ENCODE measurements at regions not wholly inside any gene's neighbourhood (a gene's known extent, or its start where the extent isn't known, plus 50 kb on each side); places are given as distances from the start of the nearest gene placed in this dataset.

GRCh38 chr2:134107402-134107801, 146.5 kb upstream of the MGAT5 start:
- Histone ChIP-seq H3K27me3 (ENCODE audit: control insufficient read depth in 2 of 2, insufficient read depth in 1 of 2, low read length in 1 of 2) (peaks cover 0 to 3% of the 10 kb centered on the region in 2 donors), H3K36me3 (ENCODE audit: control insufficient read depth in 2 of 2, insufficient read depth in 2 of 2, low read length in 1 of 2) (no peaks in the 10 kb centered on the region), H3K4me1 (ENCODE audit: control insufficient read depth in 2 of 2, insufficient read depth in 2 of 2, low read length in 2 of 2) (no peaks in the 10 kb centered on the region), H3K27ac (ENCODE audit: low read depth in 1 of 2, low read length in 1 of 2) (no peak overlapping the region), H3K9me3 (ENCODE audit: control insufficient read depth in 2 of 2, insufficient read depth in 1 of 2, low read length in 1 of 2) (peaks cover 0 to 18% of the 10 kb centered on the region in 2 donors), H3K4me3 (ENCODE audit: low read length in 2 of 2) (no peak overlapping the region)
- no peak for DNase-seq (ENCODE audit: low read depth in 6 of 9, low spot score in 9 of 9)
- 96% methylated on average over 3 of the region's 3 CpGs for WGBS

GRCh38 chr2:134108113-134108512, 145.8 kb upstream of the MGAT5 start:
- peaks cover 0 to 18% of the 10 kb centered on the region in 2 donors for H3K9me3 ChIP-seq (ENCODE audit: control insufficient read depth in 2 of 2, insufficient read depth in 1 of 2, low read length in 1 of 2)
- H3K27ac ChIP-seq (ENCODE audit: low read depth in 1 of 2, low read length in 1 of 2): no peak overlapping the region
- no peaks in the 10 kb centered on the region for H3K36me3 ChIP-seq (ENCODE audit: control insufficient read depth in 2 of 2, insufficient read depth in 2 of 2, low read length in 1 of 2)
- no peak for DNase-seq (ENCODE audit: low read depth in 6 of 9, low spot score in 9 of 9)
- peaks cover 0 to 3% of the 10 kb centered on the region in 2 donors for H3K27me3 ChIP-seq (ENCODE audit: control insufficient read depth in 2 of 2, insufficient read depth in 1 of 2, low read length in 1 of 2)
- no peaks in the 10 kb centered on the region for H3K4me1 ChIP-seq (ENCODE audit: control insufficient read depth in 2 of 2, insufficient read depth in 2 of 2, low read length in 2 of 2)
- 67% methylated on average over 4 of the region's 4 CpGs for WGBS
- no peak overlapping the region for H3K4me3 ChIP-seq (ENCODE audit: low read length in 2 of 2)

DNA sequence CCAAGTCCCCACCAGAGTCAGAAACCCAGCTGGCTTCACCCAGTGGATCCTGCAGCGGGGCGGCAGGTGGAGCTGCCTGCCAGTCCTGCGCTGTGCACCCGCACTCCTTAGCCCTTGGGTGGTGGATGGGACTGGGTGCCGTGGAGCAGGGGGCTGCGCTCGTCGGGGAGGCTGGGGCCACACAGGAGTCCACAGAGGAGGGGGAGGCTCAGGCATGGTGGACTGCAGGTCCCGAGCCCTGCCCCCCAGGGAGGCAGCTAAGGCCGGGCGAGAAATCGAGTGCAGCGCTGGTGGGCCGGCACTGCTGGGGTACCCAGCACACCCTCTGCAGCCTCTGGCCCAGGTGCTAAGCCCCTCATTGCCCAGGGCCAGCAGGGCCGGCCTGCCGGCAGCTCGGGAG, 144.6 kb upstream of the MGAT5 start:
- H3K27me3 ChIP-seq (ENCODE audit: control insufficient read depth in 2 of 2, insufficient read depth in 1 of 2, low read length in 1 of 2): no peaks in the 10 kb centered on the region
- H3K36me3 ChIP-seq (ENCODE audit: control insufficient read depth in 2 of 2, insufficient read depth in 2 of 2, low read length in 1 of 2): no peaks in the 10 kb centered on the region
- WGBS: 98% methylated on average over 17 of the region's 17 CpGs
- no peaks in the 10 kb centered on the region for H3K4me1 ChIP-seq (ENCODE audit: control insufficient read depth in 2 of 2, insufficient read depth in 2 of 2, low read length in 2 of 2)
- DNase-seq (ENCODE audit: low read depth in 6 of 9, low spot score in 9 of 9): no peak
- no peak overlapping the region for H3K27ac ChIP-seq (ENCODE audit: low read depth in 1 of 2, low read length in 1 of 2)
- no peak overlapping the region for H3K4me3 ChIP-seq (ENCODE audit: low read length in 2 of 2)
- peaks cover 0 to 18% of the 10 kb centered on the region in 2 donors for H3K9me3 ChIP-seq (ENCODE audit: control insufficient read depth in 2 of 2, insufficient read depth in 1 of 2, low read length in 1 of 2)

- Histone ChIP-seq H3K27ac (ENCODE audit: low read depth in 1 of 2, low read length in 1 of 2) (no peak overlapping the region), H3K9me3 (ENCODE audit: control insufficient read depth in 2 of 2, insufficient read depth in 1 of 2, low read length in 1 of 2) (peaks cover 0 to 18% of the 10 kb centered on the region in 2 donors), H3K4me1 (ENCODE audit: control insufficient read depth in 2 of 2, insufficient read depth in 2 of 2, low read length in 2 of 2) (no peaks in the 10 kb centered on the region), H3K4me3 (ENCODE audit: low read length in 2 of 2) (no peak overlapping the region), H3K27me3 (ENCODE audit: control insufficient read depth in 2 of 2, insufficient read depth in 1 of 2, low read length in 1 of 2) (no peaks in the 10 kb centered on the region), H3K36me3 (ENCODE audit: control insufficient read depth in 2 of 2, insufficient read depth in 2 of 2, low read length in 1 of 2) (no peaks in the 10 kb centered on the region)
- DNase-seq (ENCODE audit: low read depth in 6 of 9, low spot score in 9 of 9): no peak
- 93% methylated on average over 13 of the region's 13 CpGs for WGBS
These were observed 144.1 kb upstream of the MGAT5 start for GRCh38 chr2:134109725-134110124.

GRCh38 chr2:134110532-134110931, 143.3 kb upstream of the MGAT5 start:
- H3K9me3 ChIP-seq (ENCODE audit: control insufficient read depth in 2 of 2, insufficient read depth in 1 of 2, low read length in 1 of 2): peaks cover 0 to 18% of the 10 kb centered on the region in 2 donors
- no peaks in the 10 kb centered on the region for H3K4me1 ChIP-seq (ENCODE audit: control insufficient read depth in 2 of 2, insufficient read depth in 2 of 2, low read length in 2 of 2)
- no peak overlapping the region for H3K4me3 ChIP-seq (ENCODE audit: low read length in 2 of 2)
- WGBS: 97% methylated on average over 3 of the region's 3 CpGs
- H3K27ac ChIP-seq (ENCODE audit: low read depth in 1 of 2, low read length in 1 of 2): no peak overlapping the region
- no peaks in the 10 kb centered on the region for H3K27me3 ChIP-seq (ENCODE audit: control insufficient read depth in 2 of 2, insufficient read depth in 1 of 2, low read length in 1 of 2)
- no peak for DNase-seq (ENCODE audit: low read depth in 6 of 9, low spot score in 9 of 9)
- H3K36me3 ChIP-seq (ENCODE audit: control insufficient read depth in 2 of 2, insufficient read depth in 2 of 2, low read length in 1 of 2): no peaks in the 10 kb centered on the region

DNA sequence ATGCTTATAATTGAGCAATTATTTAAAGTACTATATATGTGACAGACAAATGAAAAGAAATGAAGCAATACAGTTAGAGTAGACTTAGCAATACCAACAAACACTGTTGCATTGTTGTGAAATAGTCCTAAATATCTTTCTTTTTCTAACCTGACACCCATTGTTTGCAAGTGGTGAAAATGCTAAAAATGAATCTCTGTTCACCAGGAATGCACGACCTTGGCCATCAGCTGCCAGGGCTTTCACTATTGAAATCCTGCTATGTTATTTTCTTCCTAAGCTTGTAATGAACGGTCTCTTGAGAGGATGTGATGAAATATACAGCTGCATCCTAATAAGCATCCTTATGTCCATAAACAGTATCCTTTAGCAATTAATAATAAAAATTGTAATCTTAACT, 136.2 kb upstream of the MGAT5 start:
- H3K36me3 ChIP-seq (ENCODE audit: control insufficient read depth in 2 of 2, insufficient read depth in 2 of 2, low read length in 1 of 2): no peaks in the 10 kb centered on the region
- no peak for DNase-seq (ENCODE audit: low read depth in 6 of 9, low spot score in 9 of 9)
- no peak overlapping the region for H3K27ac ChIP-seq (ENCODE audit: low read depth in 1 of 2, low read length in 1 of 2)
- no peak overlapping the region for H3K4me3 ChIP-seq (ENCODE audit: low read length in 2 of 2)
- no peaks in the 10 kb centered on the region for H3K27me3 ChIP-seq (ENCODE audit: control insufficient read depth in 2 of 2, insufficient read depth in 1 of 2, low read length in 1 of 2)
- WGBS: 42% methylated on average over 2 of the region's 2 CpGs
- H3K9me3 ChIP-seq (ENCODE audit: control insufficient read depth in 2 of 2, insufficient read depth in 1 of 2, low read length in 1 of 2): no peaks in the 10 kb centered on the region
- H3K4me1 ChIP-seq (ENCODE audit: control insufficient read depth in 2 of 2, insufficient read depth in 2 of 2, low read length in 2 of 2): peaks cover 20 to 28% of the 10 kb centered on the region in 2 donors

DNA sequence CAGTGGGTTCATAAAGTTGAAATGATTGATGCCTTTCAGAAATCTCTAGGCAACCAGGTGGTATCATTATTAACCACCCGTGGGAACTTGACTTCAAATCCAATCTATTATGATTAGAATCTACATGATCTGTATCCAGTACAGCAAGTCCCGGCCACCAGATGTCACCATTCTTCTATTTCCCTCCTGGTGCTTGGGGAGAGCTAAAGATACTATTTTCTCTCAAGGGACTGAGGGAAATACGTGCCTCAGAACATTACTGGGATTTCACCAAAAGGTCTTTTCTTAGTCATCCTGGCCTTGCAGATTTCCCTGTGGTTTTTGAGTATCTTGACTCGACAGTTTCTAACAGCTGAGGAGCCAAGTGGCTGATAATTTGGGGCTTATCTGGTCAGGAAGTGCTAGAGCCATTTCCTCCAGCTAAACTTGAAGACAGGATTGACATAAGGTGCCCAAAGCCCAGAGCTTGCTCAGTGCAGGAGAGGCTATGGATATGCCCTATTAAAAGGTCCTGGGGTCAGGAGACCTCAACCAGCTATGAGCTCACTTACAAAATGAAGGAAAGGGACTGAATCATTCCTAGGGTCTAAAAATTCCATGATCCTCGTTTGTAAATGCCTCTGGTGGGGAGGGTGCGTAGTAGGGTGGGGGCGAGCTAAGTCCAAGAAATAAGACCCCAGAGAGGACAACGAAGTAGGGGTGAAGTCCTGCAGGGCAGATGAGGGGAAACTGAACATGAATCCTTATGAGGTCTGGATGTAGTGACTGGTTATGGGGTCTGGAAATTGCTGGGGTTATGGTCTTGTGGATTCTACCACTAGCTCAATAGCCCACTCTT, 135.4 kb upstream of the MGAT5 start:
- Histone ChIP-seq H3K27me3 (ENCODE audit: control insufficient read depth in 2 of 2, insufficient read depth in 1 of 2, low read length in 1 of 2) (no peaks in the 10 kb centered on the region), H3K9me3 (ENCODE audit: control insufficient read depth in 2 of 2, insufficient read depth in 1 of 2, low read length in 1 of 2) (no peaks in the 10 kb centered on the region), H3K4me3 (ENCODE audit: low read length in 2 of 2) (no peak overlapping the region), H3K27ac (ENCODE audit: low read depth in 1 of 2, low read length in 1 of 2) (no peak overlapping the region), H3K36me3 (ENCODE audit: control insufficient read depth in 2 of 2, insufficient read depth in 2 of 2, low read length in 1 of 2) (no peaks in the 10 kb centered on the region), H3K4me1 (ENCODE audit: control insufficient read depth in 2 of 2, insufficient read depth in 2 of 2, low read length in 2 of 2) (peaks cover 20 to 37% of the 10 kb centered on the region in 2 donors)
- DNase-seq (ENCODE audit: low read depth in 6 of 9, low spot score in 9 of 9): peak; percentile 59 to 93 (median 82)
- 36% methylated on average over 8 of the region's 8 CpGs for WGBS

DNA sequence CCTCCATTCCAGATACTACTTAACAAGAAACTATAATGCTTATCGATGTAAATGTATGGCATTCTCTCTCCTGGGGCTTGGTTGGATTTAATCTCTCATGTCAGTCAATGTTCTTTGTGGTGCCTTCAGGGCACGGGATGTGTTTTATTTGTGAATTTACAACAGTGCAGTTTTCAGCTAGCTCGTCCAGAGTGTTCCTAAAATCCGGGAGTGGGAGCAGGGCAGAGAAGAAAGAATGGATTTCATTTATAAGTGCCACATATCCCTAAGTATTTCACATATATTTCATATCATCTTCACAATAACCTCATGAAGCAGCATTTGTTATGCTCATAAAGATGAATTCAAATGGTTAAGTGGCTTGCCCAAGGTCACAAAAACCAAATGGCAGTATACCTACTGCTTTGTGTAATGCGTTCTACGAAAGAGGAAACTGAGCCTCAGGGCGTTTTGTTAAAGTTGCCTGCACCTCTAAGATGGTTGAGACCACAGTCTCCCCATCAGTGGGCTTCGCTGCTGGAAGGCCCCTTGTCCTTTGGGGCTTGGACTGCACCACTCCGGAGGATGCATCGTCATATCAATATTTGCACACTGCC, 134.7 kb upstream of the MGAT5 start:
- Histone ChIP-seq H3K4me1 (ENCODE audit: control insufficient read depth in 2 of 2, insufficient read depth in 2 of 2, low read length in 2 of 2) (peaks cover 20 to 43% of the 10 kb centered on the region in 2 donors), H3K4me3 (ENCODE audit: low read length in 2 of 2) (peak overlapping the region; percentile 75 to 95), H3K27me3 (ENCODE audit: control insufficient read depth in 2 of 2, insufficient read depth in 1 of 2, low read length in 1 of 2) (no peaks in the 10 kb centered on the region), H3K27ac (ENCODE audit: low read depth in 1 of 2, low read length in 1 of 2) (no peak overlapping the region), H3K9me3 (ENCODE audit: control insufficient read depth in 2 of 2, insufficient read depth in 1 of 2, low read length in 1 of 2) (no peaks in the 10 kb centered on the region), H3K36me3 (ENCODE audit: control insufficient read depth in 2 of 2, insufficient read depth in 2 of 2, low read length in 1 of 2) (no peaks in the 10 kb centered on the region)
- 33% methylated on average over 10 of the region's 10 CpGs for WGBS
- peak in 1 of 9 donors; percentile 62 for DNase-seq (ENCODE audit: low read depth in 6 of 9, low spot score in 9 of 9)

GRCh38 chr2:134119713-134120405, 134.0 kb upstream of the MGAT5 start:
- Histone ChIP-seq H3K9me3 (ENCODE audit: control insufficient read depth in 2 of 2, insufficient read depth in 1 of 2, low read length in 1 of 2) (no peaks in the 10 kb centered on the region), H3K4me1 (ENCODE audit: control insufficient read depth in 2 of 2, insufficient read depth in 2 of 2, low read length in 2 of 2) (peaks cover 20 to 46% of the 10 kb centered on the region in 2 donors), H3K4me3 (ENCODE audit: low read length in 2 of 2) (peak overlapping the region; percentile 75 to 95), H3K27ac (ENCODE audit: low read depth in 1 of 2, low read length in 1 of 2) (peak overlapping the region; percentile 89 to 95), H3K27me3 (ENCODE audit: control insufficient read depth in 2 of 2, insufficient read depth in 1 of 2, low read length in 1 of 2) (no peaks in the 10 kb centered on the region), H3K36me3 (ENCODE audit: control insufficient read depth in 2 of 2, insufficient read depth in 2 of 2, low read length in 1 of 2) (no peaks in the 10 kb centered on the region)
- peak; percentile 73 to 96 (median 87) for DNase-seq (ENCODE audit: low read depth in 6 of 9, low spot score in 9 of 9)
- under 1% methylated on average over 81 of the region's 81 CpGs for WGBS
